Nephron progenitor cell (in vitro differentiated cells): ENCODE measurements at regions not wholly inside any gene's neighbourhood (a gene's known extent, or its start where the extent isn't known, plus 50 kb on each side); places are given as distances from the start of the nearest gene placed in this dataset.
"Not testable (repeated sequence)": the region's sequence is repeated elsewhere in the genome, so short reads cannot be mapped to it uniquely, and the experiment has no call there.

Experiments
- DNase-seq: peaks from one replicate; pipeline ENCODE4 v3.0.0; 2021
- H3K27ac Mint-ChIP-seq: 2 replicates; pipeline ENCODE4 v1.8.0; 2021; ENCODE audit warnings: mild to moderate bottlenecking, moderate library complexity, mixed read lengths
- H3K27me3 Mint-ChIP-seq: 2 replicates; pipeline ENCODE4 v1.8.0; 2021; ENCODE audit warnings: mild to moderate bottlenecking, low read depth, mixed read lengths; ENCODE audit not compliant: poor library complexity
- H3K36me3 Mint-ChIP-seq: 2 replicates; pipeline ENCODE4 v1.8.0; 2021; ENCODE audit warnings: low read depth, mixed read lengths
- H3K4me1 Mint-ChIP-seq: 2 replicates; pipeline ENCODE4 v1.8.0; 2021; ENCODE audit warnings: mixed read lengths
- H3K4me3 Mint-ChIP-seq: 2 replicates; pipeline ENCODE4 v1.8.0; 2021; ENCODE audit warnings: mild to moderate bottlenecking, moderate library complexity, mixed read lengths
- H3K9me3 Mint-ChIP-seq: 2 replicates; pipeline ENCODE4 v1.8.0; 2021; ENCODE audit warnings: mild to moderate bottlenecking, moderate library complexity, mixed read lengths
- TF ChIP-seq, protein P1 (sequence below): fragments of 200-600 bp; sonication (generic); IDR thresholded peaks from 2 replicates; pipeline ENCODE4 v1.5.0; 2021; ENCODE audit warnings: antibody characterized with exemption

DNA sequence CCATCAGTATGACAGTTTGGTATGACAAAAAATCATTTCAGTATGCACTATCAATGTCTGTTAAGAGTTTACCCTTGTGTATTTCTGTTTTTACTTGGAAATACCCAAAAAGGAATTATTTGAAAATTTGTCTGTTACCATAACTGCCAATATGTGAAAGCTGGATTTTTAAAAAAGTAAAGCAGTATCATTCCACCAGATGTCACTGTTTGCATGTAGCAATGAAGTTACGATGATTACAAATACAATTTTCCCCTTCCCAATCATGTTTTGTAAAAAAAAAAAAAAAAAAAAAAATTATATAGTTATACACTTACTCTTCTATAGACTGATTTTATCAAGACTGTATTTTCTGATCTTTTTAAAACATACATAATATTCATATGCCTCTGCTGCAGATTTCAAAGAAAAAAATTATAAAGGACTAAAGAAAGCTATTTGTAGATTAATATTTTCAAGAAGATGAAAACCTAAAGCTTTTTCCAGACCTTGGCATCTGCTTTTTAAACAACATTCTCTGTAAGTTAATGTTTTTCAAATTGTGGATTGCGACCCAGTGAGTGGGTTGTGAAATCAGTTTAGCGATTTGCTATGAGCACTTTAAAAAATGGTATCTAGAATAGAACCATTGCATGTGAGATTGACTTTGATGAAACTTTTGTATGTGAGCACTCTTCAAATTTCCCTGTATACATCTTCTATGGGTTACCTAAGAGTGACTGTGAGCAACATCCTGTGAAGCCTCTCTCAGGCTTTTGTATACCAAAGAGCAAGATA, 114.2 kb downstream of the TTC6 start:
- TF ChIP-seq, protein P1, sequence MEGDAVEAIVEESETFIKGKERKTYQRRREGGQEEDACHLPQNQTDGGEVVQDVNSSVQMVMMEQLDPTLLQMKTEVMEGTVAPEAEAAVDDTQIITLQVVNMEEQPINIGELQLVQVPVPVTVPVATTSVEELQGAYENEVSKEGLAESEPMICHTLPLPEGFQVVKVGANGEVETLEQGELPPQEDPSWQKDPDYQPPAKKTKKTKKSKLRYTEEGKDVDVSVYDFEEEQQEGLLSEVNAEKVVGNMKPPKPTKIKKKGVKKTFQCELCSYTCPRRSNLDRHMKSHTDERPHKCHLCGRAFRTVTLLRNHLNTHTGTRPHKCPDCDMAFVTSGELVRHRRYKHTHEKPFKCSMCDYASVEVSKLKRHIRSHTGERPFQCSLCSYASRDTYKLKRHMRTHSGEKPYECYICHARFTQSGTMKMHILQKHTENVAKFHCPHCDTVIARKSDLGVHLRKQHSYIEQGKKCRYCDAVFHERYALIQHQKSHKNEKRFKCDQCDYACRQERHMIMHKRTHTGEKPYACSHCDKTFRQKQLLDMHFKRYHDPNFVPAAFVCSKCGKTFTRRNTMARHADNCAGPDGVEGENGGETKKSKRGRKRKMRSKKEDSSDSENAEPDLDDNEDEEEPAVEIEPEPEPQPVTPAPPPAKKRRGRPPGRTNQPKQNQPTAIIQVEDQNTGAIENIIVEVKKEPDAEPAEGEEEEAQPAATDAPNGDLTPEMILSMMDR, result peak; percentile 41
- no peak for DNase-seq
- Mint-ChIP-seq H3K9me3 (no peaks in the 10 kb centered on the region), H3K36me3 (no peaks in the 10 kb centered on the region), H3K27ac (no peak overlapping the region), H3K4me1 (no peaks in the 10 kb centered on the region), H3K4me3 (no peak overlapping the region), H3K27me3 (no peaks in the 10 kb centered on the region)

DNA sequence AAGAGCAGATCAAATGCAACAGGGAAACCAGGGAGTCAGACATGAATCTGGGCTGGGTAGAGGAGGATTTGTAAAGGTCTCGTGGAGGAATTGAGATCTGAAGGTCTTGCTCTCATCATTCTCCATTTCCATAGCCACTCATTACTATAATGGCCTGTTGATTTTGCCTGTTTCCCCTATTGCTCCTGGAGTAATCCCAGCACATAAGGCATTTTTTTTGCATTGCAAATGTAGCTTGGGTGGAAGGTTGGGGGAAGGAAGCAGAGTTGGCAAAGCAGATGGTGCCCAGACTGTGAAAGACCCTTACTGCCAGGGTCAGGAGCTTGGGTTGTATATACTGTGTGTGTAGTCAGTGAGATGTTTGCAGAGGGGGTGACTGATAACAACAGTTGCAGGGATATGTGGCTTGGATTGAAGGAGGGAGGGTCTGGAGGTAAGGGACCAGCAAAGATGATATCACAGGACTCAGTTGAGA, 116.0 kb downstream of the TTC6 start:
- no peaks in the 10 kb centered on the region for H3K9me3 Mint-ChIP-seq
- TF ChIP-seq, protein P1, result no peak
- no peaks in the 10 kb centered on the region for H3K4me1 Mint-ChIP-seq
- H3K27me3 Mint-ChIP-seq, result no peaks in the 10 kb centered on the region
- DNase-seq, result no peak
- no peak overlapping the region for H3K27ac Mint-ChIP-seq
- no peak overlapping the region for H3K4me3 Mint-ChIP-seq
- H3K36me3 Mint-ChIP-seq, result no peaks in the 10 kb centered on the region

DNA sequence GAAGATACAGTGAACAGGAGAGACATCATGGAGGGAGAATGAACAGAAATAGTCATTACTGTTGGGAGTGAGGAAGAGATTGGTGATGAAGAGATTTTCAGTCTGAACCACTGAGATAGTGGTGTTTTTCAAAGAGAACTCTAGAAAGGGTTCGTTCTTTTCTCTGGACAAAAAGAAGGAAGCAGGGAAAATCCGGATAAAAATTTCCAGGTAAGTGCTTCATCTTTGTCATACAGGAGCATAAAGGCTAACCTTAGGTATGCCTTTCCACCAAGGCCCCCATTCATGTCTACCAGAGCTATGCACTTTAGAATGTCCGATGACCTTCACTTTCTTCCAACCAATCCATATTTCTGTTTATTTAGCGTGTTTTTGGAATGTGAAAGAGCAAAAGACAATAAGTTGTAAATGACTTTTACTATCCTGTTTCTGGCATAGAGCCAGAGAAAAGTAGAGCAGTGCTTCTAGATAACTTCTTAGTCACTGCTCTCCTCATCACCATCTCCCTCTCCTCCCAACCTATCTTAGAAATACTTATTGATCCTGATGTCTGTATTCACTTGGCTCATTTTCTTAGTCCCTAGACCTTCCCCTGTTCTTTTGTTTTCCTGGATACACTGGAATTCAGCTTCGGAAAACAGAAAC, 116.5 kb downstream of the TTC6 start:
- H3K27me3 Mint-ChIP-seq, result no peaks in the 10 kb centered on the region
- TF ChIP-seq, protein P1, result no peak
- H3K27ac Mint-ChIP-seq, result no peak overlapping the region

DNA sequence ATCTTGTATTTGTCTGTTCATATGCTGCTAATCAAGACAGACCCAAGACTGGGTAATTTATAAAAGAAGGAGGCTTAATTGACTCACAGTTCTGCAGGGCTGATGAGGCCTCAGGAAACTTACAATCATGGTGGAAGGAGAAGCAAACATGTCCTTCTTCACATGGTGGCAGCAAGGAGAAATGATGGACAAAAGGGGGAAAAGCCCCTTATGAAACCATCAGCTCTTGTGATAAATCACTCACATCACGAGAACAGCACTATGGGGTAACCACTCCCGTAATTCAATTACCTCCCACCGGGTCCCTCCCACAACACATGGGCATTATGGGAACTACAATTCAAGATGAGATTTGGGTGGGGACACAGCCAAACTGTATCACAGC, 117.0 kb downstream of the TTC6 start:
- H3K9me3 Mint-ChIP-seq, H3K27ac Mint-ChIP-seq, H3K4me1 Mint-ChIP-seq, H3K4me3 Mint-ChIP-seq, DNase-seq, H3K27me3 Mint-ChIP-seq, H3K36me3 Mint-ChIP-seq: not testable (repeated sequence)

More for the DNA sequence above, 116.5 kb downstream of the TTC6 start:
- DNase-seq, result no peak
- no peaks in the 10 kb centered on the region for H3K36me3 Mint-ChIP-seq
- no peak overlapping the region for H3K4me3 Mint-ChIP-seq
- no peaks in the 10 kb centered on the region for H3K9me3 Mint-ChIP-seq
- H3K4me1 Mint-ChIP-seq, result no peaks in the 10 kb centered on the region

DNA sequence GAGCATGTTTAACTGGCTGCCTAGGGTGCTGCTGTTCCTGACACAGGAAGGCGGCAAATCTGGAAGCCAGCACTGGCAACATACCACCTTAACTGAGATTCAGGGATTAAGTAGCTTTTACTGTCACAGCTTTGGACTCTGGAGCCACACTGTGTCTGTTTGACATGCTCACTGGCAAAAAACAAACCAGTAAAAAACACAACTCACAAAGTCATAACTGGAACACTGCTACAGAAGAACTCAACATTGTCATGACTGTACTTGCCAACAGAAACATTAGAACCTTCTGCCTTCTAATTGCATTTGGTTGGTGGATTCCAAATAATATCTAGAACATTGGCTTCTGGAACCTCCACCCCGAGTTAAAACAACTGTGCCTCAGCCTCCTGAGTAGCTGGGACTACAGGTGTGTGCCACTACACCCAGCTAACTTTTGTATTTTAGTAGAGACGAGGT, 117.6 kb downstream of the TTC6 start:
- no peaks in the 10 kb centered on the region for H3K27me3 Mint-ChIP-seq
- H3K4me1 Mint-ChIP-seq, result no peaks in the 10 kb centered on the region
- H3K36me3 Mint-ChIP-seq, result no peaks in the 10 kb centered on the region
- no peak for DNase-seq
- H3K9me3 Mint-ChIP-seq, result no peaks in the 10 kb centered on the region
- TF ChIP-seq, protein P1, result no peak
- H3K4me3 Mint-ChIP-seq, result no peak overlapping the region
- no peak overlapping the region for H3K27ac Mint-ChIP-seq

DNA sequence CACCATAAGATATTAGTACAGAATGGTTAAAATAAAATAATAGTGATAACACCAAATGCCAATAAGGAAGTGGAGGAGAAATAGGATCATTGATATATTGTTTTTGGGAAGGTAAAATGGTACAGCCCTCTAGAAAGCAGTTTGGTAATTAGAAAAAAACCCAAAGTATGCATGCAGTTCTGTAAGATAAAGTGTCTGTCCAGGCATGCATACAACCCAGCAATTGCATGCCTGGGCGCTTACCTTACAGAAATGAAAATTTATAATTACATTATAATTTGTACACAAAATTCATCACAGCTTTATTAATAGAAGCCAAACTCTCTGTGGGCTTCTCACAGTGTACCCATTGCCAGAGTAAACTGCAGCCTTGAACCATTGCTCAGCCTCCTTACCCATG, 124.7 kb downstream of the TTC6 start:
- no peaks in the 10 kb centered on the region for H3K36me3 Mint-ChIP-seq
- H3K27me3 Mint-ChIP-seq, result no peaks in the 10 kb centered on the region
- TF ChIP-seq, protein P1, result no peak

More for the DNA sequence above, 124.7 kb downstream of the TTC6 start:
- Mint-ChIP-seq H3K4me1 (no peaks in the 10 kb centered on the region), H3K27ac (no peak overlapping the region), H3K4me3 (no peak overlapping the region), H3K9me3 (no peaks in the 10 kb centered on the region)
- no peak for DNase-seq
